ENCODE measurements at regions not wholly inside any gene's neighbourhood (a gene's known extent, or its start where the extent isn't known, plus 50 kb on each side); places are given as distances from the start of the nearest gene placed in this dataset.

GRCh38 chr13:22253107-22253506 lies 582.2 kb downstream of the FGF9 start:
- no peak for DNase-seq

DNA sequence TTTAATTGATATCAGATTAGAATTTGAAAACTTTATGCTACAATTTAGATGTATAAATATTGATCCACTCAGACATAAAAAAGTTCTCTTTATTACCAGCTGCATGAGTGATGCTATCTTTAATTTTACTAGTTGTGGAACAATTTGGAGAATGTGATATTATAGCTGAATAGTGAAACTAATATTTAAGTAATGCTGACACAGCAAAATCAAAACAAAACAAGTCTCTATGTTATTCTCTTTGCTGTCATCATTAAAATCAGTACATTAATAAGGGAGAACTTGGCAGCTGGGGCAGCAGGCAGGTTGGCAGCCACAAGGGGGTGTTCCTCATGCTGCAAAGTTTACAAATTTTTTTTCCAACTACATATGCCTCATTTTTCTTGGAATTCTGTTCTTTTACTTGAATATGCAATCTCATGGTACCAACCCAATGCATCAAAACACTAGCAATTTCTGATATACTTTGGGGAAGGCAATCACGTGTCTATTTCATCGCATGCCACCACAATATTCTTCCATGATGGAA lies 585.3 kb downstream of the FGF9 start:
- no peak for DNase-seq

DNA sequence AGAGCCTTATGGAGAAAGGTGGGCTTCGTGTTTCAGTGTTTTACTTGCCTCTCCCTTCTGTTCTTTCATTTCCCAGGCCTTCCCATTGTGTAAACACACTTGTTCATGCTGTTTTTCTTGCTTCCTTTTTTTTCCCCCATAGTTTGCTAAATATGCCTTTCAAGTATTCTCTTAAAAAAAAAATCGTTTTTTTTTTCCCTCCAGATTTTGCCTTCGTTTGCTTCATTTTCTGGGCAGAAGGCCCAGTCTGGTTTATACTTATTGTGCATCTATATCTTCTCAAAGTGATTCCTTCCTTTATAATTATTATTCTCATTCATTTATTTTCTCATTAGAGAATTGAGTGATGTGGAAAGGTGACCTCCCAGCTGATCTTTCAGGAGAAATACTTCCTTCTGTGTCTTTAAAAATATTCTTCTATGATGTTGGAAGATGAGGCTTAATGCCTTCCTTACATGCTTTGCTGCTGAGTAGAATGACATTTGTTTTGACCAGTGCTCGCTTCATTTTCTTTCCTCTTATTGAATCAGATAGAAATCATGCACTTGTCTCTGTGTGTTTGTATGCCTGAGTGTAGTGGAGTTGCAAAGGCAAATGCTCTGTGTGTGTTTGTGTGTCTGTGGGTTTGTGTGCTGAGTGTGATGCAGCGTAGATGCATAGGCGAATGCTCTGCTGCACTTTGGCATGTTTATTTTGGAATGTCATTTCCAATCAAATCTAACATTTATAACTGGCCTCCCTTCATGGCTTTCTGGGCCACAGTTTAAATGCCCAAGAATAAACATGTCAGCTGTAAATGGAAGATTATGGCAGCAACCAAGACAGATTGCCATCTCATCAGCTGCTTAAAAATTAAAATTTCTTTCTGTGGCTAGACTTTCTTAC lies 591.4 kb downstream of the FGF9 start:
- DNase-seq = no peak

DNA sequence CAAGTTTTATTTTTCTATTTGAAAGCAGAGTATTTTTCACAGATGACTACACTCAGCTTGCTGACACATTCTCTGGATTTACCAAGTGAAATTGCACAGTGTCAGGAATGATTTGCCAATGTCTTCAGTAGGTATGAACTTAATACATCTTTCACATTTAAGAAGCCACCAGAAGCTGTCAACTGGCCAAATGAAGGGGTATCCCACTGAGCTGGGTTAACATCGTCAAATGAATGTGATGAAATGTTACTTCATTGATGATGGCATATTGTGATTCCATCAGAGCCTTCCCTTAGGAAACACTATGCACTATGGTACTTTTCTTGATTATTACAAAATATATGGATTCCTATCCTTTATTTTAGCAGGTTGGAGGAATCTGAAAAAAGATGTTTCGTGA lies 592.3 kb downstream of the FGF9 start:
- DNase-seq = no peak

- DNase-seq = no peak
Measured at GRCh38 chr13:22265563-22265962, 594.7 kb downstream of the FGF9 start.

- DNase-seq = no peak
Measured at GRCh38 chr13:22270881-22271280, 600.0 kb downstream of the FGF9 start.

- DNase-seq = no peak
Measured at GRCh38 chr13:22271903-22272302, 601.0 kb downstream of the FGF9 start.

DNA sequence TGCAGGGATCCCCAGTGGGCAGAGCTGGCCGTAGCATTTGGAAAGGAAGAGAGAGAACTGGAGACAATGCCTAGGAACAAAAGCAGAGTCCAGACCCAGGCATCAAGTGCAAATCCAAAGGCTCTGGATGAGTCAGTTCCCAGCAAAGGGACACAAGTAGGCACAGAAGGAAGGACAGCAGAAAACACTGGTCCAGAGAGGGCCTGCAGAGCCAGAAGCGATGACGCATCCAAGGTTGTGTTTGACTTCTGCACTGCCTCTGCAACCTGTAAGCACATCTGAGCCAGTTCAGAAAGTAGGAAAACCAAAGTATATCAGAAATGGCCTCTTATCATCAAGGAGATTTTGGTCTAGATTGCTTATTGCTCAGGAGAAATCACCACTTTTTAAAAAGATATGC lies 604.5 kb downstream of the FGF9 start:
- no peak for DNase-seq

- DNase-seq = no peak
Measured at GRCh38 chr13:22276616-22277015, 605.7 kb downstream of the FGF9 start.

DNA sequence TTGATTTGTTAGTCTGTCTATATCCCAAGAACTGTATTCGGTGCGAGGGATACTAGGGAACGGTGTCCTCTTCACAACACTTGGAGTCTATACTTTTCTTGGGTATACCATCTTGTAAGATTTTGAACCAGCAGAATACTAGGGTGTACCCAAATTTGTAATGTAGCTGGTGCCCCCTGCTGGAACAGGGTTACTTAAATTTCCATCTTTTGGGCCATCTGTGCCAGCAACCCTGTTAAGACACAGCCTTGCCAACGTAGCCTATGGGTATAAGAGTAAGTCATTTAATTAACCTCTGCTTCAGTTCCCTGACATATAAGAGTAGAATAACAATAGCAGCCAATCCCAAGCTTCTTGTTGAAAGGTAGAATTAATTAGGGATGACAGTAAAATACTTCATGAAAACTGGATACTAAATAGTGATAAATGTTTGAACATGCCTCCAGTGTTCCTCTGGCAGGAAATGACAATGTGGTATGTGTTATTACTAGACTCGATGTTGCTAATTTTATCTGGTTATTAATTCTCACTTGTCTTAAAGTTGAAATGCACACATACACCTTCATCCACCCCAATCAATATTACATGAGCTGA lies 607.6 kb downstream of the FGF9 start:
- peak; percentile 69 for DNase-seq

DNA sequence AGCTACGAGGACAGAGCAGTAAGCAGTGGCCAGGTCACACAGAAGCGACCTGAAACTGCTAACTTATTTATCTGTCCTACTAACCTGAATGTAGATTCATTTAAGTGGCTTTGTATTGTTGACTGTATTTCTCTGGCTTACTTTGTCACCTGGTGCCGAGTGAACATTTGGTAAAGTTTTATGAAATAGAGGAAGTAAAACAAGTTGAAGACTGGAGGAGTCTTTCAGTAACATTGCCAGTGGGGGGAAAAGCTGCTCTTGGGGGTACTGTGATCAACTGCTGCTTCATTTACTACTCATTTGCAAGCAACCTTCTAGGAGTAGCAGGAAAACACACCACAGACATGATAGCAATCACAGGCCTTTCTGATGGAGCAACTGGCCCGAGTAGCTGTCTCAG lies 615.0 kb downstream of the FGF9 start:
- no peak for DNase-seq

DNA sequence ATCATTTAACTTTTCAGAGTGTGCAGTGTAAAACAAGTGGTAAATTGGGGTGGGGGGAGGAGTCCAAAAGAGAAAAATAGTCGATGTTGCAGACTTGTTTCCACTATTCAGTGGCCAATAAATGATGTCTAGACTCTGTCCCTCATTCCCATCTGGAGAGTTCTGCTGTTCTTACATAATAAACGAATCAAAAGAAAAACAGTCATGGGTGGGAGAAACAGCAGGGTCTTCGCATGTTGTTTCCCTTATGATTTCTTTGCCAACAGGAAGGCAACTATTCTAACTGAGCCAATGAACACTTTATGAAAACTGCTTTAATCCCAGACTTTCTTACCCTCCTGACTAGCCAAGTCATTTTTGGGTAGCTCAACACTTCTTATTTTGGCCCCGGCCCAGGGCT lies 615.5 kb downstream of the FGF9 start:
- DNase-seq = no peak

DNA sequence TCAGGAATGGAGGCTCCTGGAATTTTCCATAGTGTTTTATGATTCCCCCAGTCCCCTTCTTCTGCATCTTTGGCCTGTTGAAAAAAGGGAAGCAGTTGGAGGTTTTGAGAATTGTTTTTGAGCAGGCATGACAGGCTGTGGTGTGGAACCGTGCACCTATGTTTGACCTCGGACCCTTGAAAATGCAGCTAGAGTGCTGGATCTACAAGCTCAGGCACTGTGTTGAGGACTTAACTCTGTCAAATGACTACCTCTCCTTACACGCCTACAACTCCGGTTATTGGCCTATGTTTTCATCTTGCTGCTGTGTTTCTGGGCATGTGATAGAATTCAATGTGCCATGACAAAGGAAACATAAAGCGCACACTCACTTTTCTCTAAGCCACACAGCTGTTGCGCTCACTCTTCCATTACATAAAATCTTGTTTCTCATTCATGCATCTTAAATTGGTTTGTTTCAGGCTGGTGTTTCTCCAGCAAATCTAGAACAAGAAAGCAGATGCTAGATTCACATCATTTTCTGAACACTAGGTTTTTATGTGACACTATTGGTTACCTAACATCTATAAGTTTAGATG lies 616.6 kb downstream of the FGF9 start:
- DNase-seq = no peak

- DNase-seq = no peak
Measured at GRCh38 chr13:22288496-22288895, 617.6 kb downstream of the FGF9 start.

DNA sequence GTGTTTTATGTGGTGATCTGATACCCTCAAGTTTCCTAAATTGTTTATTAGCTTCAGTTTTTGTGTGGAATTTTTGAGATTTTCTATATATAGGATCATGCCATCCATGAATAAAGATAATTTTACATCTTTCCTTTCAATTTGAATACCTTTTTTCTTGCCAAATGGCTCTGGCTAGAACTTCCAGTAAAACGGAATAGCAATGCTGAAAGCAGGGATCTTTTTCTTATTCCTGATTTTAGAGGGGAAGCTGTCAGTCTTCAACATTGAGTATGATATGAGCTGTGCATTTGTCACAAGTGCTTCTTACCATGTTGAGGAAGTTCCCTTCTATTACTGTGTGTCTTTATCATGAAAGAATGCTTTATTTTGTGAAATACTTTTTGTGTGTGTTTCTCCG lies 618.8 kb downstream of the FGF9 start:
- DNase-seq = no peak

GRCh38 chr13:22298530-22298929 lies 627.7 kb downstream of the FGF9 start:
- DNase-seq = no peak

- DNase-seq = no peak
Measured at GRCh38 chr13:22311734-22312404, 641.0 kb downstream of the FGF9 start.

DNA sequence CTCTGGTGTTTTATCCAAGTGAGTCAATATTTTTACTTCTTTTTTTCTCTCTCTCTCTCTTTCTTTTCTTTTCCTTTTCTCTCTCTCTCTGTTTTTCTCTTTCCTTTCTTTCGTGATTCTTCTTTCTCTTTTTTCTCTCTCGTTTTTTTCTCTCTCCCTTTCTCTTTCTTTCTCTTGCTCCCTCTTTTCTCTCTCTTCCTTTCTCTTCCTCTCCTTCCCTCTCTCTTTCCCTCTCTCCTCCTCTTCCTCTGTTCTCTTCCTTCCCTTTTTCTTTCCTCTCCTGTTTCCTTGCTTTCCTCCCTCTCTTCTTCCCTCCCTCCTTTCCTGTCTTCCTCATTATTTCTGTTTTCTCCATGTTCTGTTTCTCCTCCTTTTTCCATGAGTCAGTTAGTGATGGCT lies 641.5 kb downstream of the FGF9 start:
- DNase-seq = no peak

DNA sequence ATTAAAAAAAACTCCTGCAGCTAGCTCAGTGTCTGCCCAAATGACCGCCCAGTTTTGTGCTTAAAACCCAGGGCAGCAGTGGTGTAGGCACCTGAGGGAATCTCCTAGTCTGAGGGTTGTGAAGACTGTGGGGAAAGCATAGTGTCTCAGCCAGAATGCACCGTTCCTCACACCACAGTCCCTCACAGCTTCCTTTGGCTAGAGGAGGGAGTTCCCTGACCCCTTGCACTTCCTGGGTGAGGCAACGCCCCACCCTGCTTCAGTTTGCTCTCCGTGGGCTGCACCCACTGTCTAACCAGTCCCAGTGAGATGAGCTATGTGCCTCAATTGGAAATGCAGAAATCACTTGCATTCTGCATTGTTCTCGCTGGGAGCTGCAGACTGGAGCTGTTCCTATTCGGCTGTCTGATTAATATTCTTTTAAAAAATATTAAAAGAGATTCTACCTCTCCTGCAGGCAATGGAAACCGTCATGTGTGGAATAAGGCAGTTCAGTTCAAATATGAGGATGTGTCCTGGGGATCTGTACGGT lies 645.7 kb downstream of the FGF9 start:
- DNase-seq = no peak

DNA sequence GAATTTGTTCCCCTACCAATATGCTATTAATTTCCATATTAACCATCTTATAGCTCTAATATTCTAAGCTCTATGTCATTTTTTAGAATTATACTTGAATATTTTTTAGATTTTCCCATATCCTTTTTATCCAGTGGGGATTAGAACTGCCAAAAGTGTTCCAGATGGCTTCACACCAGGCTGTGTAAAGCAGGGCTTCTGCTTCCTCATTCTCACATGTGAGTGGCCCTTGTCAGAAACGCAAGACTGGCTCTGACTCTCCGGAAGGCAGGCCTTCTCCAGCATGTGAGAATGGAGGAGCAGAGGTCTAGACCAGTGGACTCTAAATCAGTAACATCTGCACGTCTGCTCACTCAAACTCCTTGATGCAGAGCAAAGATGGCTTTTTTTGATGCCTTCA lies 650.1 kb downstream of the FGF9 start:
- no peak for DNase-seq

DNA sequence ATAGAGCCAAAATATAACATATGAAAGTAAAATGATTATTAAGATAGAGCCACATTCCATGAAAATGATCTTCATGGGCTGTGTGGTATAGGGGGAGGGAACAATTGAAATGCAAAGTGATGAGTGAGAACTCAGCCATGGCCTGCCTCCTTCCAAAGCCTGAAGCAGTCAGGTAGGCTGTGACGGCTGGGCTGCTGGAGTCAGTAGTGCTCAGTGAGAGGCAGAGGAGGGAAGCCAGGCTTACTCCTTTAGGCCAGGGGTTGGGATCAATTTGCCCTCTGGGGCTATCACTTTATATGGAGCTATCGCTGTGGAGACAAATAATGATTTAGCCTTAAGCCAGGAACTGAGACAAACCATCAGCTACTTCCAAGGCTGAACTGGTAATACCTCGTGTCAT lies 654.9 kb downstream of the FGF9 start:
- DNase-seq = no peak

- no peak for DNase-seq
Measured at GRCh38 chr13:22332416-22332815, 661.5 kb downstream of the FGF9 start.

- DNase-seq = no peak
Measured at GRCh38 chr13:22336460-22336859, 665.6 kb downstream of the FGF9 start.

All from activated naive CD4-positive, alpha-beta T cell treated with anti-CD3 and anti-CD28 coated beads, Interleukin-2, amount 50 U/mL, for 16 hours (primary cell).